Activated naive CD4-positive, alpha-beta T cell treated with anti-CD3 and anti-CD28 coated beads, Interleukin-2, amount 50 U/mL, for 72 hours (primary cell): ENCODE measurements at regions not wholly inside any gene's neighbourhood (a gene's known extent, or its start where the extent isn't known, plus 50 kb on each side); places are given as distances from the start of the nearest gene placed in this dataset.

Experiments used
- ATAC-seq, 2 donors: fragments of 150-1000 bp; cut with Tn5 transposase; 2 replicates each; pipeline ENCODE4 v1.10.0; 2021; ENCODE audit warnings: mild to moderate bottlenecking in 2 of 2, moderate library complexity in 2 of 2
- DNase-seq, 2 donors: peaks; one replicate each; pipeline ENCODE4 v3.0.0; 2021 to 2022; ENCODE audit warnings: low spot score in 2 of 2
- H3K27ac Mint-ChIP-seq, 2 donors: one replicate each; pipeline ENCODE4 v1.8.0; 2022; ENCODE audit warnings: mild to moderate bottlenecking in 2 of 2, mixed read lengths in 2 of 2
- H3K36me3 Mint-ChIP-seq, 2 donors: one replicate each; pipeline ENCODE4 v1.8.0; 2022; ENCODE audit warnings: mixed read lengths in 2 of 2
- H3K9me3 Mint-ChIP-seq, 2 donors: one replicate each; pipeline ENCODE4 v1.8.0; 2022; ENCODE audit warnings: mixed read lengths in 2 of 2

DNA sequence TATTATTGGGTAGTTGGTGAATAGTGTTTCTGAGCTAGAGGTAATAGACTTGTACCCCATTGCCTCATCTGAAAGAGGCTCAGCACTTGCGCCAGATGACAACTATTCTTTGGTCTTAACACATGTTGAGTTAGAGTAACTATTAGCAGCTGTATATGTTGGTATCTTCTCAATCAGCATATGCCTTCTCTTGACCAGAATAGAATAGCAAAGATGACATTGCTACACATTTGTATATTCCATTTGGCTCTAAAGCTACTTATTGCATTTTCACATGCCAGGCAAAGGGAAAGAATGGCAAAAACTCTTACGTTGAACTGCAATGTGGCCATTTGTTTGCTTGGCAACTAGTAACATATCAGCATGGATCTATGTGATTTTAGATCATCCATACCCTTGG is 173.8 kb upstream of the AGR3 start:
- Mint-ChIP-seq H3K27ac (no peak overlapping the region), H3K9me3 (peaks cover 0 to 12% of the 10 kb centered on the region in 2 donors), H3K36me3 (peaks cover 0 to 5% of the 10 kb centered on the region in 2 donors)

DNA sequence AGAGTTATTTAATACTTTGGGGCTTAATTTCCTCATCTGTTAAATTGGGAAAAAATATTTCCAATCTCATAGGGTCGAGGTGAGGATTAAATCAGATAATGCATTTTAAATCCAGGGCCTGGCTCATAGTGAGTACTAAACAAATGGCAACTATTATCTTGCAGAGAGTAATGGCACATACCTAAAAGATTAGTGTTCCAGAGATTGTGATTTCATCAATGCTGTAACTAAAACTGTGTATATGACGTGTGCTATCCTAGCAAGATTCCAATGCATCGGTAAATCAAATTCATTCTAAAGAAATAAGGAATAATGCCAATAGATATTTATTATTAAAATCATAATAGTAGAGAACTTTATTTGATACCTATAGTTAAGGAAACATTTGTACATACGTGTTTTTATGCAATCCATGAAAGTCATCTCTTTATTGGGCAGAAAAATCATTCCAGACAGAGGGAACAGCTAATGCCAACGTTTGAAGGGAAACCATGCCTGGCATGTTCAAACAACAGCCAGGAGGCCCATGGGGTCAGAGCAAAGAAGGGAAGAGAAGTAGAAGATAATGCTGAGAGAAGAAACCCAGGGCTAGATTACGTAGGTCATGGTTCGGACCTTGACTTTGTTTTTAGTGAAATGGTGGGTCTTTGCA is 174.8 kb upstream of the AGR3 start:
- Mint-ChIP-seq H3K9me3 (peaks cover 0 to 12% of the 10 kb centered on the region in 2 donors), H3K27ac (no peak overlapping the region), H3K36me3 (peaks cover 0 to 5% of the 10 kb centered on the region in 2 donors)
- no peak for ATAC-seq
- no peak for DNase-seq

More for the DNA sequence above, 173.8 kb upstream of the AGR3 start:
- no peak for ATAC-seq
- DNase-seq, result no peak

DNA sequence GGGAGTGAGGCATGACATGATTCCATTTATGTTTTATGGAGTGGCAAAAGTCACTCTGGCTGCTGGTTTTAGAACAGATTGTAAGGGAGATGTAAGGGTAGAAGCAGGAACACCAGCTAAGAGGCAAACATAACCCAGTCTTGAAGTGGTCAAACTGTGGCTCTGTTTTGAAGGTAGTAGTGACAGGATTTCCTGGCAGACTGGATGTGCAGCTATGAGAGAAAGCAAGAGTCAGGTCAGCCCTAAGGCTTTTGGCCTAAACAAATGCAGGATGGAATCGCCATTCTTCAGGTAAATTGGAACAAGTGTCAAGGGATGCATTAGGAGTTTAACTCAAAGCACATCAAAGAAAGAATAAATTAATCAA is 175.3 kb upstream of the AGR3 start:
- Mint-ChIP-seq H3K27ac (no peak overlapping the region), H3K36me3 (peaks cover 0 to 5% of the 10 kb centered on the region in 2 donors), H3K9me3 (peaks cover 0 to 7% of the 10 kb centered on the region in 2 donors)
- no peak for DNase-seq
- no peak for ATAC-seq

DNA sequence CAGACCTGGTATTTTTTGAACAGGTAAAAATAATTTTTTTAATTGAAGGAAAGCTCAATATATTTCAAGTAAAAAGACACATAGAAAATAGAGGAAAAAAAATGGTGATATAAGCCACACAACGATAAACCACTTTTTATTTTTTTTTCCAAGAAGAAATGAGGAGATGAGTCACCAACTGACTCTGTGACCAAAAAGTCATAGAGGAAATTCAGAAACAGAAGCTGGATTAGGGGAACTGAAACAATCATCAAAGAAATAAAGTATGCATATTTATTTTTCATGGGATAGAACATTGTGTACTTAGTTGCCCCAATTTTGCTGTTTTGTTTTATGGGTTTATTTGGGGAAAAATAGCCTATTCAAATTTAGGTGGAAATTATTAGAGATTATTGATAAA is 176.8 kb upstream of the AGR3 start:
- no peaks in the 10 kb centered on the region for H3K36me3 Mint-ChIP-seq
- ATAC-seq (peak in 1 of 2 donors; percentile 41), DNase-seq (no peak)
- H3K9me3 Mint-ChIP-seq, result no peaks in the 10 kb centered on the region
- H3K27ac Mint-ChIP-seq, result no peak overlapping the region

DNA sequence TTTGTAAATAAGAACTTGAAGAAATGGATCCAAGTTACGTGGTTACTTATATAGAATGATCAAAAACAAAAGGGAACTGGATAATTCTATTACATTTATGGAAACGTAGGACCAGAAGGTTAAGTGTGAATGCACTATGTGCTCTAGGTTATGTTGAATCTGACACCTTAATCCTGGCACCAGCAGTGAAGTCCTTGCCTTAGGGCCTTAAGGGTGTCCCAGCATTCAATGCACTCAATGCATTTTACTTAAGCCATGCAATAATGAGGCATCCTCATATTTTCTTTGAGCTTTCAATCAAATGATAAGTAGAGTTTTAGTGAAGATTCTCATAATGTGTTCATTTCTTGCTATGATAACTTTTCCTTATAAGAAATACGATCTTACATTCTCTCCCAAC is 178.3 kb upstream of the AGR3 start:
- Mint-ChIP-seq H3K9me3 (no peaks in the 10 kb centered on the region), H3K27ac (no peak overlapping the region), H3K36me3 (no peaks in the 10 kb centered on the region)
- ATAC-seq (no peak), DNase-seq (no peak)

DNA sequence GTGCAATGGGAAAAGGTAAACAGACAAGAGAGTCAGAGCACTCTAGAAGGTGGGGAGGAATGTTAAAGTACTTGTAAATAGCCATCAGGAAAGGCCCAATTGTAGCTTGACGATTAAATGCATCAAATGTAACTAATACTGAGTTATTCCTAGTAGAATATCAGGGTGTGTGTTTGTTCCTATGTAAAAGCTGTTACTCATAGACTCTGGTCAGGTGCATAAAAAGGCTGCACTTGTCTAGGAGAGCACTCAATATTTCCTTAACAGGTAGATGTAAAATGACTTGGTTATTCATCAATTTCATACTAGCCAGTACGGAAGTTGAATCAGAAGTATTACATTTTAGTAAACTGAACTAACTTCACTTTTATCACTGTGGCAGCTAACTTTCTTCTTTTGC is 179.7 kb upstream of the AGR3 start:
- no peak for DNase-seq
- no peaks in the 10 kb centered on the region for H3K9me3 Mint-ChIP-seq

DNA sequence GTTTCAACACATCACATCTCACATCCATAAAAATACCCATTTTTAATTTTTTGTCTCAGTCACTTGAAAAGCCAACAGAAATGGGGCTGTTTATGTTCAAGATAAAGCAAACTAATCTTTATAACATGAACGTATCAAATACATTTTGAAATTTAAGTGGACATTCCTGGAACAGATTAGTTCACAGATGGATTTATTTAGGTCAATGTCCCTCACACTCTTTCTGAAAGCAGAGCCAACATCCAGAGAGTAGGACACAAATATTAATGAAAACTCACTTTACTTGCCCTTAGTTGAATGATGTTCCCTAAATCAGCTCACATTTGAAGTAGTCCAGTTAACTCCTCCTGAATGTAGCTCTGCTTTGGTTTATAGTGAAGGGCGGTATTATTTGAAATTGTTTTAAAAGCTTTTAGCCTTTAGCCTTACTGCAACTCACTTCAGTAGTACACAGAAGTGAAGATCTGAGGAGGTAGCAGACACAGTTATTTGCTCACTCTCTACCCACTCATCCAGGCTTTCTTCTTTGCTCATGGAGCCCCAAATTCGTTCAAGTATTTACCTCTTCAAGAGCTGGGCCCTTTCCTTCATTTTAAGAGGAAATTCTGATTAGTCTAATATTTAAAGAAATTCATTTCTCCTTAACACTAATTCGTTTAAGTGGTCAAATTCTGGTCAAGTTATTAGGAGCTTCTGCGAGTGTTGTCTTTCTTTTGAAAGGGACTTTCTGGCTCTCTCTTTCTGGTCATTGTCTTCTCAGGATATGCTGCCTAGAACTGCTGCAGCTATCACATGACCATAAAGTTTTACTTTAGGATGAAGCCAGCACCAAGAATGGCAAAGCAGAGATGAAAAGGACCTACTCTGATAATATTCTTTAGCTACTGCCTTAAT is 180.6 kb upstream of the AGR3 start:
- no peak overlapping the region for H3K27ac Mint-ChIP-seq
- DNase-seq (no peak), ATAC-seq (no peak)
- no peaks in the 10 kb centered on the region for H3K9me3 Mint-ChIP-seq
- no peaks in the 10 kb centered on the region for H3K36me3 Mint-ChIP-seq

More for the DNA sequence above, 179.7 kb upstream of the AGR3 start:
- H3K27ac Mint-ChIP-seq, result no peak overlapping the region
- ATAC-seq, result no peak
- H3K36me3 Mint-ChIP-seq, result no peaks in the 10 kb centered on the region

DNA sequence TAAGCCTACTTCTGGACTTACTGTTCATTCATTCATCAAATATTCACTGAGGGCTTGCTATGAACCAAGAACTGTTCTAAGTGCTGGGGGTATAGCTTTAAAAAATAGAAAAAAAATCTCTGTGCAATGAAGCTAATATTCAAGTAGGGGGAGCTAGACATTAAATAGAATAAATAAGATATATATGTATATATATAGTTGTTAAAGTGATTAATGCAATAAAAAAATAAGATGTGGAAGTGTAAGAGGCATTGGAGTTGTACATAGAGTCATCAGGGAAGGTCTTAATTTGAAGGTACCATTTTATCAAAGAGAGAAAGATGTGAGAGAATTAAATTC is 181.2 kb upstream of the AGR3 start:
- Mint-ChIP-seq H3K27ac (no peak overlapping the region), H3K9me3 (no peaks in the 10 kb centered on the region), H3K36me3 (no peaks in the 10 kb centered on the region)
- no peak for DNase-seq
- ATAC-seq, result no peak

DNA sequence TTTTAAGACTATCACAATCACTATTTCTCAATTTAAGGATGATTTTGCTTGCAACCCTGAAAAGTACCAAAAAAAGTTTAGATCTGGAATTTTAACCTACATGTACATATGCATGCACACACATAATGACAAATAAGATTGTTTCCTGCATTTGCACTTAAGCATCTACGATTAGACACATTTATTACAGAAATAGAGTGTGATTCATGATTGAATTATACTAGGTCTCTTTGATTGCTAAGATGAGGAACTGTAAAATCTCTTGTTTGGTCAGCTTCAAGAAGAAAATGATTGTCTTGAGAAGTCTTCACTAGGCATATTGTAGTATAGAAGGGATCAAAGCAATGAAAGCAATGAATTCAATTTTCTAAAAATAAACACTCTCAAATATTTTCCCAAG is 185.9 kb upstream of the AGR3 start:
- ATAC-seq (no peak), DNase-seq (no peak)
- Mint-ChIP-seq H3K36me3 (no peaks in the 10 kb centered on the region), H3K27ac (no peak overlapping the region), H3K9me3 (no peaks in the 10 kb centered on the region)

DNA sequence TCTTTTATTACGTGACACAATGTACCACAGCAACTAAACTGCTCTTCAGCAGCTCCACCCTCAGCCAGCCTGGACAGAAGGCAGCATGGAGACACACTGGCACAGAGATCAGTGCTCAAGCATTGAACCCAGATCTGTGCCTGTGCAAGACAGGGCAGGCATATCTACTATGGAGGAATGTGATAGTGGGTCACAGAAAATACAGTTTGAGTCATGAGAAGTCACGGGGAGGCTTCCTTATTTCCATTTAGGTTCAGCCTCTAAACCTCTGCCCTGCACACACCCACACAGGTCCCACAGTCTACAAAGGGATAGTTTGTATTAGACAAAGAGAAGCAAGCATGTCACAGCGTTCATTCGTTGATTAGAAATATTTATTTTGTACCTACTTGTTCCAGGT is 187.4 kb upstream of the AGR3 start:
- no peak for ATAC-seq
- no peak for DNase-seq
- Mint-ChIP-seq H3K27ac (no peak overlapping the region), H3K9me3 (no peaks in the 10 kb centered on the region), H3K36me3 (no peaks in the 10 kb centered on the region)

DNA sequence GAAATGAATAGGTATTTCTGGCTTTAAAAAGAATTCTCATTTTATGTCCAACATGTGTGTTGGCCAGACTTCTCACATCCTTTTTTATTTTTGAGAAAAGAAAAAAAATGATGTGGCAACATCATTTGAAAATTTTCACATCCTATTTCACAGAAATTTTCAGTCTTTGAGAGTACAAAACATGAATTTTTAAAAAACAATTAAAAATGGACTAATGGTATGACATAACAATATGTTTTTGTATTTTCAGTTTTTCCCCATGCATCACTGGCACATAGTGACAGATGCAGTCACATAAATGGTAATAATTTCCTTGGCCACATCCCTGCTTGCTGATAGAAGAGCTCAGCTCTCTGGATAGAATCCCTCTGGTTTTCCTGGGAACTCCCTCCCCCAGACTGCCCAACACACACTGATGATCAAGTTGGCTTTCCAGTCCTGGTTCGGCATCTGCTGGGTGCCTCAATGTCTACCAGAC is 188.5 kb upstream of the AGR3 start:
- no peak for DNase-seq
- Mint-ChIP-seq H3K27ac (no peak overlapping the region), H3K36me3 (no peaks in the 10 kb centered on the region), H3K9me3 (no peaks in the 10 kb centered on the region)
- no peak for ATAC-seq

DNA sequence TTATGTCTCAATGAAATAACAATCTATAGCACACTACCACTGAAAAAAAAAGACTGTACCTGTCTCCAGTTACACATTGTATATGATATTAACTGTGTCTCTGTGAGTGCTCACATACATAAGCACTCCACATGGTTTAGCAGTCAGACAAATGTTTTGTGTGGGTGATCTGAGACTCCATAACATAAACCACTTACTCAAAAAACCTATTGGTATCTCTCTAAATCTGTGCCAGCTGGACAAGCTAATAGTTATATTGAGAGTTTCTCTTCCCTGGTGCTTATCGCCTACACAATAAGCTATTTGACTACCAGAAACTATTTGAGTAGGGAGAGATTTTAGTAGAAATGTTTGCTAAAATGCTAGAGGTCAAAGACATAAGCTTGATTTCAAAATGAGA is 190.1 kb upstream of the AGR3 start:
- no peaks in the 10 kb centered on the region for H3K9me3 Mint-ChIP-seq
- H3K27ac Mint-ChIP-seq, result no peak overlapping the region
- no peak for ATAC-seq
- H3K36me3 Mint-ChIP-seq, result no peaks in the 10 kb centered on the region
- DNase-seq, result no peak

DNA sequence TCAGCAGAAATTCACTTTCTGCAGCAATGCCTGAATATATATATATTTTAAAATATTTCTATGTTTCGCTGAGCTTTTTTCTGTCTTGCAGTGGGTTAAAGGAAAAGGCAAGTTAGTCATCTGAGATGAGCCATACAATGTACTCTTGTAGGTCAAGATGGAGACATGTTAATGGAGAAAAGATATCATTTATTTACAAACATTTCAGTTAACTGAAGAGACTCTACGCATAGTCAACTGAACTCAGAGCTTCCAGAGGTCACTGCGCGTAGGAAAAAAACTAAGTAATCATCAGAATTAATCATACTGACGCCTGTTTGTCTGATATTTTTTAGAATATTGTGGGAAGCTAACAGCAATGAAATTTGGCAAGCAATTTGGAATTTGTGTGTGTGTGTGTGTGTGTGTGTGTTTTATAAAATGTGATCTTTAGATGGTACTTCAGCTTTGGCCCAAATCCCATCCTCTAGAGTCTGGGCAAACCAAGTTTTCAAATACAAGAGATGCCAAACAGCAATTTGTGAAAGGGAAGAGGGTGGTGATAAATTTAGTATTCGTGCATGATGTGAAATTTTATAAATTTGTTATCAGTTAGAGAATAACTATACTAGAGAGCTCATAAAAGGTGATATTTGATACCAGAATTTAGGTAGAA is 193.9 kb upstream of the AGR3 start:
- no peak overlapping the region for H3K27ac Mint-ChIP-seq
- ATAC-seq (no peak), DNase-seq (no peak)
- no peaks in the 10 kb centered on the region for H3K9me3 Mint-ChIP-seq
- H3K36me3 Mint-ChIP-seq, result no peaks in the 10 kb centered on the region

DNA sequence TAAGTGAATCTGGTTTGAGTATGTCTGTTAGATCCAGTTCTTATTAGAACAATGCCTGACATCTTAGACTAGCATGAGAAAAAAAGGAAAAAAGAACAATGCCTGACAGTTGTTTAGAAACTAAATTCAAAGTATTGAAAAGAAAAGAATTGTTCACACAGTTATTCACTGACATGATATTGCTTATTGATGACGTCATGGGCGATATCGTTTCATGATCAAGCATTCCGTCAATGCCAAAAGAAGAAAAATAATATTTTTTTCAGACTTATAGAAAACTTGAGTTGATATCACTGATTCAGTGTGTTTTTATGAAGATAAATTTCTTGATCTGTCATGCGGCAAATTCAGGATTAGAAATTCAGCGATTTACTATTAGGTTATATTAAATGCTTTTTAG is 196.5 kb upstream of the AGR3 start:
- no peak overlapping the region for H3K27ac Mint-ChIP-seq
- DNase-seq (no peak), ATAC-seq (no peak)
- no peaks in the 10 kb centered on the region for H3K9me3 Mint-ChIP-seq
- H3K36me3 Mint-ChIP-seq, result no peaks in the 10 kb centered on the region

DNA sequence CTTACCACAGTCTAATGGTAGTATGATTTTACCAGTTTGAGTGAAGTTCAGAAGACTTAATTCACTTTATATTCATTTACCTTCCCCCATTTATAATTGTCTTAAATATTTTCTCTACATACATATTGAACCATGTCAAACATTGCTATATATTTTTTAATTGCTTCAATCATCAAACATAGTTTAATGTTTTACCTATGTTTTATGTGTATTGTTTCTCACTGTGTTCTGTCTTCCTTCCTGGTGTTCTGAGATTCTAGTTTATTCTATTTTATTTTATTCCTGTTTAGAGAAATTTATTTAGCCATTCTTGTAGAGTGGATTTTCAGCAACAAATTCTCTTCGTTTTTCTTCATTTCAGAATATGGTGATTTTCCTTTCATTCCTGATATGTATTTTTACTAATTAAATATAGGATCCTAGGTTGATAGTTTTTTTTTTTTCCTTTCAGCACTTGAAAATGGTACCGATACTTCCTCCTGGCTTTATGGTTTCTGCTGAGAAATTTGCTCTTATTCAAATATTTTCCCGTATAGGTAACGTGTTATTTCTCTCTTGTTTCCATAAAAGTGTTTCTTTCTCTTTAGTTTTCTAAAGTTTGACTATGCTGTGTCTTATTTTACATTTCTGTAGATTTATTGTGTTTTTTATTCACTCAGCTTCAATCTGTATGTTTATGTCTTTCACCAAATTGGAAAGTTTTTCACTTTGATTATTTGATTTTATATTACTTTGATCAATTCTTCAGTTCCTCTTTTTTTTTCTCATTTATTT is 201.8 kb upstream of the AGR3 start:
- no peak for ATAC-seq
- Mint-ChIP-seq H3K27ac (no peak overlapping the region), H3K36me3 (peaks cover 3 to 9% of the 10 kb centered on the region in 2 donors), H3K9me3 (peaks cover 0 to 10% of the 10 kb centered on the region in 2 donors)
- no peak for DNase-seq

DNA sequence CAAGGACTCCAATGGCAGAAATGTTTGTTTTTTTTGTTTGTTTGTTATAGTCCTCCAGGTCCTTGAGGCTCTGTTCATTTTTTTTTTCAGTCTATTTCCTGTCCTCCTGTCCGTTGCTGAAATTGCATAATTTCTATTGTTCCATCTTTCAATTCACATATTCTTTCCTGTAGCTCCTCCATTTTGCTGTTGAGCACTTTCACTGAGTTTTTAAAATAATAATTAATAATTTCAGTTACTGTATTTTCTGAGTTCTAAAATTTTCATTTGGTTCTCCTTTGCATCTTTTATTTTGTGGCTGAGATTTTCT is 202.3 kb upstream of the AGR3 start:
- no peak for ATAC-seq
- H3K9me3 Mint-ChIP-seq, result peaks cover 0 to 10% of the 10 kb centered on the region in 2 donors
- peaks cover 4 to 9% of the 10 kb centered on the region in 2 donors for H3K36me3 Mint-ChIP-seq
- H3K27ac Mint-ChIP-seq, result no peak overlapping the region
- no peak for DNase-seq

DNA sequence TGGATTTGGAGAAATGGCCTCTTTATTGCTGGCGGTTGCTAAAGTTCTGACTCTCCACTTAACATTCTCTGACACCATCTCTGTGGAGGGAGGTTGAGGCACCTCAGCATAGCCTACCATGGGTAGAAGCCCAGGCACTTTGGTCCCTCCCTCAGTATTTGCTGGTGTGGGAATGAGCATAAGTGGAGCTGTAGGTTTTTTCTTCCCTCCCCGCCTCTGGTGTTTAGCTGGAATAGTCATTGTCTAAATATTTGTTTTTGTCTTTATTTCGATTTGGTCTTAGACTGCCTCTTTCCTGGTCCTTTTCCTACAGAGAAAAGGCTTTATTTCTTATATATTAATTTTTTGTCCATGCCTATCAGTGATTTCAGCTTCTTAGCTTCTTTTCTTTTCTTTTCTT is 203.4 kb upstream of the AGR3 start:
- Mint-ChIP-seq H3K9me3 (peaks cover 0 to 10% of the 10 kb centered on the region in 2 donors), H3K36me3 (peaks cover 4 to 9% of the 10 kb centered on the region in 2 donors), H3K27ac (no peak overlapping the region)
- ATAC-seq, result no peak
- DNase-seq, result no peak
